ENCODE measurements at regions not wholly inside any gene's neighbourhood (a gene's known extent, or its start where the extent isn't known, plus 50 kb on each side); places are given as distances from the start of the nearest gene placed in this dataset.
A peak's percentile ranks its signal among the peaks of the same experiment; 100 is the strongest.
"Not testable (repeated sequence)": the region's sequence is repeated elsewhere in the genome, so short reads cannot be mapped to it uniquely, and the experiment has no call there.

GRCh38 chr3:178340506-178340905 lies 195.7 kb upstream of the KCNMB2 start:
- DNase-seq (ENCODE audit: low read depth in 2 of 2): no peak

GRCh38 chr3:178341636-178342035 lies 194.6 kb upstream of the KCNMB2 start:
- no peak for DNase-seq (ENCODE audit: low read depth in 2 of 2)

- no peak for DNase-seq (ENCODE audit: low read depth in 2 of 2)
These were observed 194.1 kb upstream of the KCNMB2 start for GRCh38 chr3:178342111-178342510.

- no peak for DNase-seq (ENCODE audit: low read depth in 2 of 2)
These were observed 192.7 kb upstream of the KCNMB2 start for GRCh38 chr3:178343433-178344038.

GRCh38 chr3:178345944-178346343 lies 190.3 kb upstream of the KCNMB2 start:
- DNase-seq (ENCODE audit: low read depth in 2 of 2): no peak

- DNase-seq (ENCODE audit: low read depth in 2 of 2): not testable (repeated sequence)
These were observed 187.5 kb upstream of the KCNMB2 start for GRCh38 chr3:178348561-178349217.

- not testable (repeated sequence) for DNase-seq (ENCODE audit: low read depth in 2 of 2)
These were observed 187.0 kb upstream of the KCNMB2 start for GRCh38 chr3:178349218-178349596.

GRCh38 chr3:178350763-178351162 lies 185.5 kb upstream of the KCNMB2 start:
- peak; percentile 36 to 40 for DNase-seq (ENCODE audit: low read depth in 2 of 2)

- DNase-seq (ENCODE audit: low read depth in 2 of 2): peak; percentile 85 to 86
These were observed 183.8 kb upstream of the KCNMB2 start for GRCh38 chr3:178352326-178353005.

GRCh38 chr3:178353006-178353694 lies 183.1 kb upstream of the KCNMB2 start:
- peak; percentile 65 to 70 for DNase-seq (ENCODE audit: low read depth in 2 of 2)

GRCh38 chr3:178359728-178360127 lies 176.5 kb upstream of the KCNMB2 start:
- DNase-seq (ENCODE audit: low read depth in 2 of 2): no peak

GRCh38 chr3:178363048-178363447 lies 173.2 kb upstream of the KCNMB2 start:
- not testable (repeated sequence) for DNase-seq (ENCODE audit: low read depth in 2 of 2)

- no peak for DNase-seq (ENCODE audit: low read depth in 2 of 2)
These were observed 168.2 kb upstream of the KCNMB2 start for GRCh38 chr3:178367817-178368617.

- DNase-seq (ENCODE audit: low read depth in 2 of 2): no peak
These were observed 167.2 kb upstream of the KCNMB2 start for GRCh38 chr3:178369006-178369405.

- no peak for DNase-seq (ENCODE audit: low read depth in 2 of 2)
These were observed 166.4 kb upstream of the KCNMB2 start for GRCh38 chr3:178369811-178370210.

GRCh38 chr3:178370387-178370786 lies 165.8 kb upstream of the KCNMB2 start:
- no peak for DNase-seq (ENCODE audit: low read depth in 2 of 2)

- DNase-seq (ENCODE audit: low read depth in 2 of 2): peak; percentile 75 to 81
These were observed 154.7 kb upstream of the KCNMB2 start for GRCh38 chr3:178381555-178381954.

GRCh38 chr3:178381971-178382448 lies 154.2 kb upstream of the KCNMB2 start:
- no peak for DNase-seq (ENCODE audit: low read depth in 2 of 2)

- DNase-seq (ENCODE audit: low read depth in 2 of 2): peak; percentile 96
These were observed 153.7 kb upstream of the KCNMB2 start for GRCh38 chr3:178382449-178383061.

GRCh38 chr3:178384321-178385230 lies 151.7 kb upstream of the KCNMB2 start:
- no peak for DNase-seq (ENCODE audit: low read depth in 2 of 2)

Measured in fibroblast of skin of left quadriceps (primary cell).